ENCODE measurements at regions not wholly inside any gene's neighbourhood (a gene's known extent, or its start where the extent isn't known, plus 50 kb on each side); places are given as distances from the start of the nearest gene placed in this dataset.

DNA sequence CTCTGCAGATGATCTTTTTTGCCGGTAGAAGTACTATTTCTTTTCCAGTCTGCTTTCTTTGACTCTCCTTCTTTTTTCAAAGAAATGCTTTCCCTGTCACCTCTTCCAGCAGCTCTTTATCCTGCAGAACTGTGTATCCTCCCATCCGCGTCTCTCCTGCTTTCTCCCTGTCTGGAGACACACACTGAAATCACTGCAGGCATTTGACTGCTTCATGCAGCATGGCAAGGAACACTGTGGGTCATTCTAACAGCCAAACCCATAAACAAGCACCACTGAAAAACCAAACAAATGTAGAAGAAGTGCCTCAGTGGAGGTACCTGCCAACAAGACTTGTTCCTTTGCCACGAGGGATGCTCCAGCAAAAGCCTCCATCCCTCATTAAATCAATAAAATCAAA lies 403.7 kb upstream of the CITED2 start:
- H3K4me3 ChIP-seq (ENCODE audit: severe bottlenecking): no peak overlapping the region
- no peaks in the 10 kb centered on the region for H3K4me1 ChIP-seq (ENCODE audit: insufficient read depth, poor library complexity, severe bottlenecking)
- H3K9me3 ChIP-seq (ENCODE audit: severe bottlenecking): no peaks in the 10 kb centered on the region
- no peaks in the 10 kb centered on the region for H3K27me3 ChIP-seq (ENCODE audit: insufficient read depth, poor library complexity, severe bottlenecking)
- ATAC-seq (ENCODE audit: low read depth) (no peak), DNase-seq (ENCODE audit: low spot score) (no peak)
- no peak overlapping the region for H3K27ac ChIP-seq (ENCODE audit: poor library complexity, severe bottlenecking)
- TF ChIP-seq, protein P1, sequence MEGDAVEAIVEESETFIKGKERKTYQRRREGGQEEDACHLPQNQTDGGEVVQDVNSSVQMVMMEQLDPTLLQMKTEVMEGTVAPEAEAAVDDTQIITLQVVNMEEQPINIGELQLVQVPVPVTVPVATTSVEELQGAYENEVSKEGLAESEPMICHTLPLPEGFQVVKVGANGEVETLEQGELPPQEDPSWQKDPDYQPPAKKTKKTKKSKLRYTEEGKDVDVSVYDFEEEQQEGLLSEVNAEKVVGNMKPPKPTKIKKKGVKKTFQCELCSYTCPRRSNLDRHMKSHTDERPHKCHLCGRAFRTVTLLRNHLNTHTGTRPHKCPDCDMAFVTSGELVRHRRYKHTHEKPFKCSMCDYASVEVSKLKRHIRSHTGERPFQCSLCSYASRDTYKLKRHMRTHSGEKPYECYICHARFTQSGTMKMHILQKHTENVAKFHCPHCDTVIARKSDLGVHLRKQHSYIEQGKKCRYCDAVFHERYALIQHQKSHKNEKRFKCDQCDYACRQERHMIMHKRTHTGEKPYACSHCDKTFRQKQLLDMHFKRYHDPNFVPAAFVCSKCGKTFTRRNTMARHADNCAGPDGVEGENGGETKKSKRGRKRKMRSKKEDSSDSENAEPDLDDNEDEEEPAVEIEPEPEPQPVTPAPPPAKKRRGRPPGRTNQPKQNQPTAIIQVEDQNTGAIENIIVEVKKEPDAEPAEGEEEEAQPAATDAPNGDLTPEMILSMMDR (IDR thresholded peaks at IDR 0.05; ENCODE audit: poor library complexity, severe bottlenecking): no peak
- no peaks in the 10 kb centered on the region for H3K36me3 ChIP-seq (ENCODE audit: low read depth)

DNA sequence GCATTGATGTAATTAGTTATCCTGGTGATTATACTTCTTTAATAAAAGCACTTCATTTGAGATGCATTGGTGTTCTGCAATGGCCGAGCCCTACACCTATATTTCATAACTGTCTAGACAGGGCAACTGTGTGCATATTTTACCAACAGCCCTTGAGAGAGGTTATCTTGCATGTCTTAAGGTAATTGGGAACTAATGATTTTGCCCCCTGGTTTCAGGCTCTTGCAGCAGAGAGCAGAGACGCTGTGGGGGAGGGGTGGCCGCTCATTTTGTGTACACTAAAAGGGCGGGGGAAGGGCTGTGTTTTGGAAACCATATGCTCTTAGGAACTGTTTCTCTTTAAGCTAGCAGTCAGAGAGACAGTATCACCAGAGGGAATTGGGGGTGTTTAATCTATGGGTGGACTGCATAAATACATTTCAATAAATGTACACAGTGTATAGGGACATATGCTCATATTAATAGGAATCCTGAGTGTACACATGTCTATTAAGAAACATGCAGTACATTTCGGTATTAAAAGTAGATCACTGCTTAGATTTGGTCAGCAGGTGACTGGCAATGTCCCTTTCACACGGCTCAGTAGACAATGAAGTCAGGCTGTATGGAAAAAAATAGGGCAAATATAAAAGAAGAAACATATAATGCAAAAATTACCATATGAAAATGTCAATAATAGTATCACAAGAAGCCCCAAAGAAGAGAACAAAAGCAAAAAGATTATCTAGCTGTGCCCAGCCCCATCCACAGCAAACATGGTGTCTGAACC lies 402.9 kb upstream of the CITED2 start:
- ATAC-seq (ENCODE audit: low read depth) (no peak), DNase-seq (ENCODE audit: low spot score) (no peak)
- no peak overlapping the region for H3K4me3 ChIP-seq (ENCODE audit: severe bottlenecking)
- no peaks in the 10 kb centered on the region for H3K4me1 ChIP-seq (ENCODE audit: insufficient read depth, poor library complexity, severe bottlenecking)
- TF ChIP-seq, protein P1 (IDR thresholded peaks at IDR 0.05; ENCODE audit: poor library complexity, severe bottlenecking): no peak
- no peaks in the 10 kb centered on the region for H3K36me3 ChIP-seq (ENCODE audit: low read depth)
- no peaks in the 10 kb centered on the region for H3K27me3 ChIP-seq (ENCODE audit: insufficient read depth, poor library complexity, severe bottlenecking)
- no peak overlapping the region for H3K27ac ChIP-seq (ENCODE audit: poor library complexity, severe bottlenecking)
- no peaks in the 10 kb centered on the region for H3K9me3 ChIP-seq (ENCODE audit: severe bottlenecking)

DNA sequence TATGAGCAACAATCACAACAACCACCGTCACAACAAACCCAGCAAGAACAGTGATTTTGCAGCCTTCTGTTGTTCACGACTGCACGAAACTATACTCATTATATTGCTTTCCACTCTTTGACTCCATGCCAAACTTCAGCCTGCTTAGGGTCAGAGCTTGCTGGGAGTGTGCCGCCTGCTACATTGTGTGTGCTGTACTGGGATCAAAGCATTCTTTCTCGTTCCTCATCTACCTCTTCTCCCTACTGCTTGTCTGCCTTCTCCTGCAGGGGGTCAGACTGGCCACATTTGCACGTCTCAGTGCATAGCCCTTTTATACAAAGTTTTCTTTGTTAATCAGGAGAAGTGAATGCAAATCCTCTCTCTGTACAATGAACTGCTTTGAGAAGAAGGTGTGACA lies 401.6 kb upstream of the CITED2 start:
- DNase-seq (ENCODE audit: low spot score) (no peak), ATAC-seq (ENCODE audit: low read depth) (no peak)
- Histone ChIP-seq H3K9me3 (ENCODE audit: severe bottlenecking) (no peaks in the 10 kb centered on the region), H3K27me3 (ENCODE audit: insufficient read depth, poor library complexity, severe bottlenecking) (no peaks in the 10 kb centered on the region), H3K36me3 (ENCODE audit: low read depth) (no peaks in the 10 kb centered on the region), H3K4me1 (ENCODE audit: insufficient read depth, poor library complexity, severe bottlenecking) (no peaks in the 10 kb centered on the region), H3K27ac (ENCODE audit: poor library complexity, severe bottlenecking) (no peak overlapping the region), H3K4me3 (ENCODE audit: severe bottlenecking) (no peak overlapping the region)
- TF ChIP-seq, protein P1 (IDR thresholded peaks at IDR 0.05; ENCODE audit: poor library complexity, severe bottlenecking): no peak

DNA sequence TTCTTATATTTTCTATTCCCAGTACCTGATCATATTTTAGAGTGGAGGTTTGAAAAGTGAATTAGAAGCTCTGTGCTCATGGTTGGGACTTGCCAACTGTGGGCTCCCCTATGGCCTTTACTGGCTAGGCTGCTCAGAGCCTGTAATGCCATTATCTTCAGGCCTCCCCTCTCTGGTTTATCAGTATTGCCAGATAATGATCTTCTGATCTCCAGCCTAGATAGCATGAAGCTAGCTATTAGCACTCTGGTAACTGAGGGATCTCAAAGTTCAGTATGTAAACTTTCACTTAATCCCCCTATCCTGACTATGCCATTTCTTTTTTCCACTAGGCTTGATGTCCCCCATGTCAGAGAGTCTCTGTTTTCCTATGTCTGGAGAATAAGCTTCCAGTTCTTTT lies 393.7 kb upstream of the CITED2 start:
- no peak overlapping the region for H3K27ac ChIP-seq (ENCODE audit: poor library complexity, severe bottlenecking)
- H3K4me1 ChIP-seq (ENCODE audit: insufficient read depth, poor library complexity, severe bottlenecking): peaks cover 27% of the 10 kb centered on the region
- TF ChIP-seq, protein P1 (IDR thresholded peaks at IDR 0.05; ENCODE audit: poor library complexity, severe bottlenecking): no peak
- H3K36me3 ChIP-seq (ENCODE audit: low read depth): no peaks in the 10 kb centered on the region
- no peaks in the 10 kb centered on the region for H3K9me3 ChIP-seq (ENCODE audit: severe bottlenecking)
- H3K27me3 ChIP-seq (ENCODE audit: insufficient read depth, poor library complexity, severe bottlenecking): no peaks in the 10 kb centered on the region
- H3K4me3 ChIP-seq (ENCODE audit: severe bottlenecking): no peak overlapping the region
- DNase-seq (ENCODE audit: low spot score): no peak
- ATAC-seq (ENCODE audit: low read depth): no peak

DNA sequence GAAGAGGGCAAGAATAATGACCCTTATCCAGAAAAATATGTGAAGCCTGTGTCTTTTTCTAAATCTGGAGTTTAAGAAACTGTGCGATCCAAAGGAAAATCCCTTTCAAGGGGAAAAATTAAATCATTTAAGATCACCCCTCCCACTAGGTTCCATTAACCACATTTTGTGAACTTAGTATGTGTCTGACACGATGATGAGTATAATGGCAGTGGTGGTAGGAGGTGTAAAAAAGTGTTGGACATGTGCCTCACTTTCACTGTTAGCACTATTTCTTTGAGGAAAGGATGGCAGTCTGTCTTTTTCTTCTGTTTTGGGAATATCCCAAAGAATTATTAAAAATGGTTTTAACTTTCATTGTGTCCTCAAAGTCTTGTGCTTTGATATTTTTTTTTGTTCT lies 392.3 kb upstream of the CITED2 start:
- DNase-seq (ENCODE audit: low spot score): no peak
- no peak for ATAC-seq (ENCODE audit: low read depth)
- Histone ChIP-seq H3K36me3 (ENCODE audit: low read depth) (no peaks in the 10 kb centered on the region), H3K4me1 (ENCODE audit: insufficient read depth, poor library complexity, severe bottlenecking) (peaks cover 27% of the 10 kb centered on the region), H3K27me3 (ENCODE audit: insufficient read depth, poor library complexity, severe bottlenecking) (no peaks in the 10 kb centered on the region), H3K27ac (ENCODE audit: poor library complexity, severe bottlenecking) (no peak overlapping the region), H3K9me3 (ENCODE audit: severe bottlenecking) (no peaks in the 10 kb centered on the region), H3K4me3 (ENCODE audit: severe bottlenecking) (no peak overlapping the region)
- TF ChIP-seq, protein P1 (IDR thresholded peaks at IDR 0.05; ENCODE audit: poor library complexity, severe bottlenecking): no peak

Measured in RWPE2 (cell line).